Osteoblast (primary cell): ENCODE measurements at regions not wholly inside any gene's neighbourhood (a gene's known extent, or its start where the extent isn't known, plus 50 kb on each side); places are given as distances from the start of the nearest gene placed in this dataset.

ENCODE experiments used
- DNase-seq: peaks from one replicate; pipeline ENCODE4 v3.0.0; 2011; ENCODE audit warnings: low spot score, mixed read lengths; ENCODE audit not compliant: insufficient read length; ENCODE audit errors: missing footprints
- H2AFZ ChIP-seq: 2 replicates; pipeline ENCODE4 v1.6.0; 2011; ENCODE audit warnings: mild to moderate bottlenecking, low read length
- H3K27ac ChIP-seq: 2 replicates; pipeline ENCODE4 v1.5.1; 2011; ENCODE audit warnings: mild to moderate bottlenecking, low read depth, low read length, moderate library complexity
- H3K27me3 ChIP-seq: 2 replicates; pipeline ENCODE4 v1.6.0; 2012; ENCODE audit warnings: mild to moderate bottlenecking, control low read depth, inconsistent platforms, low read length, moderate library complexity; ENCODE audit not compliant: insufficient read depth
- H3K36me3 ChIP-seq: 2 replicates; pipeline ENCODE4 v1.5.1; 2011; ENCODE audit warnings: mild to moderate bottlenecking, low read length, control low read depth, moderate library complexity; ENCODE audit not compliant: insufficient read depth
- H3K4me1 ChIP-seq: 2 replicates; pipeline ENCODE4 v1.5.1; 2011; ENCODE audit warnings: mild to moderate bottlenecking, low read length, control low read depth, moderate library complexity; ENCODE audit not compliant: insufficient read depth
- H3K4me2 ChIP-seq: 2 replicates; pipeline ENCODE4 v1.6.0; 2011; ENCODE audit warnings: mild to moderate bottlenecking, low read length; ENCODE audit not compliant: insufficient read depth
- H3K4me3 ChIP-seq: fragments of 200-600 bp; sonication (generic); 3 replicates; pipeline ENCODE4 v1.5.1; 2012; ENCODE audit warnings: mild to moderate bottlenecking, low read length, inconsistent platforms; ENCODE audit not compliant: insufficient read depth
- H3K79me2 ChIP-seq: 2 replicates; pipeline ENCODE4 v1.6.0; 2012; ENCODE audit warnings: mild to moderate bottlenecking, low read length, control low read depth, inconsistent platforms; ENCODE audit not compliant: insufficient read depth
- H3K9me3 ChIP-seq: 2 replicates; pipeline ENCODE4 v1.5.1; 2011; ENCODE audit warnings: low read depth, low read length, control low read depth
- H4K20me1 ChIP-seq: 2 replicates; pipeline ENCODE4 v1.6.0; 2012; ENCODE audit warnings: mild to moderate bottlenecking, low read length, control low read depth; ENCODE audit not compliant: insufficient read depth
- TF ChIP-seq, protein P1 (sequence below): IDR thresholded peaks from 2 replicates; pipeline ENCODE4 v1.5.1; 2011; ENCODE audit warnings: mild to moderate bottlenecking, low read depth, low read length, moderate library complexity; ENCODE audit errors: extremely low read depth

DNA sequence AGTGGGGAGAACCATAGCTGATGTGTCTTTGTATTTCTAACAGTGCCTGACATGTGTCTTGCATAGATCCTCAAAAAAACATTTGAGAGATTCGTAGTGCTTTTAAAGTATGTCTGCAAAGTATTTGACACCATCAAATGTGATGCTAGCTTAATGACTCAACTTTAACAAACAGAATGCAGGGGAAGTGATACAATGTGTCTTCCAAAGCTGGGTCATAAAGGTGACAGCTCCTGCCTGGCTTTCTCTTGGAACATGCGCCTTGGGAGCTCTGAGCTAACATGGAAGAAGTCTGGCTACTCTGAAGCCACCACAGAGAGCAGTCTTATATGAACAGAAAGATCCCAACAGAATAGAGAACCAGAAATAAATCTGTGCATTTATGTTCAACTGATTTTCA is 78.2 kb downstream of the C1D start:
- Histone ChIP-seq H4K20me1 (no peaks in the 10 kb centered on the region), H3K9me3 (no peaks in the 10 kb centered on the region), H3K4me1 (peaks cover 11% of the 10 kb centered on the region), H3K4me3 (no peak overlapping the region), H3K79me2 (no peaks in the 10 kb centered on the region), H3K27ac (no peak overlapping the region), H2AFZ (peak overlapping the region; percentile 4), H3K27me3 (no peaks in the 10 kb centered on the region), H3K4me2 (no peak overlapping the region), H3K36me3 (no peaks in the 10 kb centered on the region)
- no peak for DNase-seq
- TF ChIP-seq, protein P1, sequence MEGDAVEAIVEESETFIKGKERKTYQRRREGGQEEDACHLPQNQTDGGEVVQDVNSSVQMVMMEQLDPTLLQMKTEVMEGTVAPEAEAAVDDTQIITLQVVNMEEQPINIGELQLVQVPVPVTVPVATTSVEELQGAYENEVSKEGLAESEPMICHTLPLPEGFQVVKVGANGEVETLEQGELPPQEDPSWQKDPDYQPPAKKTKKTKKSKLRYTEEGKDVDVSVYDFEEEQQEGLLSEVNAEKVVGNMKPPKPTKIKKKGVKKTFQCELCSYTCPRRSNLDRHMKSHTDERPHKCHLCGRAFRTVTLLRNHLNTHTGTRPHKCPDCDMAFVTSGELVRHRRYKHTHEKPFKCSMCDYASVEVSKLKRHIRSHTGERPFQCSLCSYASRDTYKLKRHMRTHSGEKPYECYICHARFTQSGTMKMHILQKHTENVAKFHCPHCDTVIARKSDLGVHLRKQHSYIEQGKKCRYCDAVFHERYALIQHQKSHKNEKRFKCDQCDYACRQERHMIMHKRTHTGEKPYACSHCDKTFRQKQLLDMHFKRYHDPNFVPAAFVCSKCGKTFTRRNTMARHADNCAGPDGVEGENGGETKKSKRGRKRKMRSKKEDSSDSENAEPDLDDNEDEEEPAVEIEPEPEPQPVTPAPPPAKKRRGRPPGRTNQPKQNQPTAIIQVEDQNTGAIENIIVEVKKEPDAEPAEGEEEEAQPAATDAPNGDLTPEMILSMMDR = no peak

DNA sequence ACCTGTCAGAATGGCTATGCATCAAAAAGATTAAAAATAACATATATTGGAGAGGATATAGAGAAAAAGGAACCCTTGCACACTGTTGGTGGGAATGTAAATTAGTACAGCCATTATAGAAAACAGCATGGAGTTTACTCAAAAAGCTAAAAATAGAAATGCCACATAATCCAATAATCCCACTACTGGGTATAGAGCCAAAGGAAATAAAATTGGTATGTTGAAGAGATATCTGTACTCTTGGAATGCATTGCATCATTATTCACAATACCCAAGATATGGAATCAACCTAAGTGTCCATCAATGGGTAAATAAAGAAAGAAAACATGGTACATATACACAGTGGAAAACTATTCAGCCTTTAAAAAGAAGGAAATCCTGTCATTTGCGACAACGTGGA is 77.2 kb downstream of the C1D start:
- Histone ChIP-seq H3K27ac (no peak overlapping the region), H2AFZ (no peak overlapping the region), H3K9me3 (no peaks in the 10 kb centered on the region), H4K20me1 (no peaks in the 10 kb centered on the region), H3K36me3 (no peaks in the 10 kb centered on the region), H3K4me3 (no peak overlapping the region), H3K27me3 (no peaks in the 10 kb centered on the region), H3K4me2 (no peak overlapping the region), H3K4me1 (peaks cover 11% of the 10 kb centered on the region), H3K79me2 (no peaks in the 10 kb centered on the region)
- TF ChIP-seq, protein P1 = no peak
- no peak for DNase-seq

DNA sequence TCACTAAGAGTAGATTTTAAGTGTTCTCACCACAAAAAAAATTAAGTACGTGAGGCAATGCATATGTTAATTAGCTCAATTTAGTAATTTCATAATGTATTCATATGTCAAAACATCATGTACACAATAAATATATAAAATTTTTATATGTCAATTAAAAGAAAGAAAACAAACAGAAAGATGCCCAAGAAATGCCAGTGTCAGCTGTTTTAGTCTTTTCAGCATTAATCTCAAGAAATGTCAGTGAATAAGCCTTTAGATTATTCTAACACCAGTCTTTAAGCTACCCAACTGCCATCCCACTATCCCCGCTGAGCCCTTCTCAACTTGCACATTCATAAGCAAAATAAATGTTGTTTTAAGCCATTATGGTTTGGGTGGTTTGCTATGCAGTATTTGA is 76.5 kb downstream of the C1D start:
- no peaks in the 10 kb centered on the region for H3K36me3 ChIP-seq
- H3K27ac ChIP-seq = no peak overlapping the region
- H3K4me1 ChIP-seq = peaks cover 11% of the 10 kb centered on the region
- H3K4me3 ChIP-seq = no peak overlapping the region
- no peak for DNase-seq
- no peaks in the 10 kb centered on the region for H3K79me2 ChIP-seq
- H3K27me3 ChIP-seq = no peaks in the 10 kb centered on the region
- H4K20me1 ChIP-seq = no peaks in the 10 kb centered on the region
- TF ChIP-seq, protein P1 = no peak
- no peak overlapping the region for H2AFZ ChIP-seq
- no peak overlapping the region for H3K4me2 ChIP-seq
- H3K9me3 ChIP-seq = no peaks in the 10 kb centered on the region
